ENCODE measurements at regions not wholly inside any gene's neighbourhood (a gene's known extent, or its start where the extent isn't known, plus 50 kb on each side); places are given as distances from the start of the nearest gene placed in this dataset.

GRCh38 chr18:39033312-39033711, 1467.7 kb upstream of the CELF4 start:
- DNase-seq: no peak

- no peak for DNase-seq
These were observed 1466.0 kb upstream of the CELF4 start for GRCh38 chr18:39031647-39032046.

DNA sequence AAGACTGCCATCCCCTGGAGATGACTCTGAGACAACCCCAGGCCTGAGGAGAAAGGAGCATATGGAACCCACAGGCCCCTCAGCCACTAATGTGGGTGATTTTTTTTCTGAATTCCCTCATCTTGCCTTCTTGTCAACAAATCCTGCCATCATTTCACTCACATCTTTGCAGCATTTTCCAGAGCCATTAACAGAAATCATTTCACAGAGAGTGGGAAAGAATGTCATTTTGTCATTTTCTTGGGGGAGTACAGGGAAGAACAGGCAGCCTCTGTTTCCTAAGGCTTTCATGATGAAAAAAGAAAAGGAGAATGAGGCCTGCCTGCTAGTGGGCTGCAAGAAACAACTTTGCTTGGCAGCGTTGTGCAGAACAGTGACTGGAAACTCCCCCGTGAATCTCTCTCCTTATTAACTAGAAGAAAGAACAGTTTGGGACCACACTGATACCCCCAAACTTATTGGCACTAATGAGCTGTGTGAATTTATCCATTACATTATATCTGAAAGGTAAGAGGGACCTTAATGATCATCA, 1464.6 kb upstream of the CELF4 start:
- no peak for DNase-seq

DNA sequence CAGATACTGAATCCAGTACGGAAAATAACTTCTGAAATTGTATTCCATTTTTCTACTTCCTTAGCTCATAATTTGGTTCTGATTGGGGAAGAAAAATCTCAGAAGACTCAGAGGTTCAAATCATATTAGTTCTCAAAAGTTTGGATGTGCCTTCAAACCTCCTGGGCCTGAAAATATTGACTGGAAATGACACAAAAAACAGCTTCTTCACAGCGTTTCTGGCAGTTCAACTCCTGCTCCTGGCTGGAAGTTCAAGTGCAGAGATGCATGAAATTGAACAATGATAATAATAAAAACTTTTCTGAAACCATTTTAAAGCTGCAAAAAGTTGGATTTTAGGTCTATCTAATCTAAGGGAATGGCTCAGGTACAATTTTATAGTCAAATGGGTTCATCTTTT, 1459.9 kb upstream of the CELF4 start:
- no peak for DNase-seq

DNA sequence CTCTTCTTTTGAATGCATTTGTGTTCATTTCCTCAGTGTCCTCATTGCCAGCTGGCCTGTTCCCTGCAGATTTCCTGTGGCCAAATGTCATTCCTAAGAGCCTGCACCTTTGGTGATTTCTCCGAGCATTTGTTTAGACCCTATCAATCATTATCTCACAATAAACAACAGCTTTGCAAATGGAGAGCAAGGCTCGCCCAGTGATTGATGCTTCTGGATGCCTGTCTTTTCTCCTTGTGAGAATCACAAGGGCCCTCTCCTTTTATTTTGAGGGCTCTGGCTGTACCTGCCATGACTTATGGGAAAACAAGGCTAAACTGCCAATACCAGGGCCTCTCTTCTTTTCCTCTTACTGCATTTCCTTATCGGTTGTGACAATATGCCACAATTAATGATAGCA, 1454.4 kb upstream of the CELF4 start:
- DNase-seq: no peak

DNA sequence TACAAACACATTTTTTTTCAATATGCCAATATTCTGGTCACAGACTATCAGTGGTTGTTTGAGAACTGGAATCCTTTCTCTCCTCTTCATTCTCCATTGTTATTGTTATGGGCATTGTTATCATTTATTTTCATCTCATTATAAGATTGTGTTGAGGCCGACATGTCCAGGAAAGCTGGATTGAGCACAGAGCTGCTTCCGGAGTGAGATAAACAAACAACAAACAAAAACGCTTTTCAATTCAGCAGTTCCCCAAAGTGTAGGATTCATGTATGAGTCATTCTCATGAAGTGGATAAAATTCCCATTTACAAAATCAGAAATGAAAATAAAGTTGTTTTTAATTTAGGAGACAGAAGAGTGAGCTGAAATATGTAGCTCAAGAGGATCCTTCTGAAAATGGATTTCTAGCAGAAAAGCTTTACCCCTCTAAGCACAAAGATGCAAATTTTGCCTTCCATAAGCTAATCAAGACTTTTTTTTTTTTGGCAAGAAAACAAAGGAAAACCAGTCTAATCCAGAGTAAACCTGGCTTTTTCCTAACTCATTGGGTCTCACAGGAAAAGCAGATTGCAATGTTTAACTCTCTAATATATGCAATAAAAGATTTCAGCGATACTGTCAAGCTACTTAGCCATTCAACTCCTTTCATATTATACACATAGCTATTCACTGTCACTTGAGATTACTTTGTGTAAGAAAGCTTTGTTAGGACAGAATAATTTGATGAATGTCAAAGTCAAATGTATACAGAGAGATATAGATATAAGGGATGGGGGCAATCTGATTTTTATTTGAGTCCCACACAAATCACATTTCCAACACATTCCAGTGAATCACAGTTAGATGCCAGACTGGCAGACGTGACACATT, 1441.7 kb upstream of the CELF4 start:
- no peak for DNase-seq

DNA sequence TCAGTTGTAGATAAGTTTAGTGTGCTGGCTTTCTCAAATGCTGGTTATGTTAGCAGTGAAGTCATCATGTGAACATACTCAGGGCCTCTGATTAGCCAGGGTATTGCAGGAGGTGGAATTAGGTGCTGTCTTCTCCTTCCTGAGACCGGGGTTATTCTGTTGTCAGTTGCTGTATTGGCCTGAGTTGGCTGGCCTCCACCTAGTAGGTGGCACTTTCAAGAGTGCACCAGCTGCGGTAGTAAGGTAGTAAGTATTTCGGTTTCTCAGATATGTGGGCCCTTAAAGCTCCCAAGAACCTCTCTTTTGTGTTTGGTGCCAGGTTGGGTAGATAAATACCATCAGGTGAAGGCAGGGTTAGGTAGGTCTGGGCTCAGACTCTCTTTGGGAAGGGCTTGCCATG, 1430.5 kb upstream of the CELF4 start:
- DNase-seq: no peak

DNA sequence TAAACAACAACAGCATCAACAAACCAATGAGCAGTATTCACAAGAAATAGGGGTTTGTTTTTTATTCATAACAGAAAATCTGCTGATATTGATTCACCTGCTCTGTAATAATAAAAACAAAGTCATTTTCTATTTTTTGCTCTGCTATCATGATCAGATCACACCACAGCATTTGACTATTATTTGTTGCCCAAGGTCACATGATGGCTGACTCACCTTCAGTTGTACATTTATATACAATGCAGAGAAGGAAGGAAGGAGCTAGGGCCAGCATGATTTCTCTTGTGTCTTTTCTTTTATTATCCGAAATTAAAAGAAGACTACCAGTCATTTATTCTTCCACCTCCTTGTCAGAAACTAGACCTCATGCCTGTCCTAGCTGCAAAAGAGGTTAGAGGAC, 1427.7 kb upstream of the CELF4 start:
- no peak for DNase-seq

DNA sequence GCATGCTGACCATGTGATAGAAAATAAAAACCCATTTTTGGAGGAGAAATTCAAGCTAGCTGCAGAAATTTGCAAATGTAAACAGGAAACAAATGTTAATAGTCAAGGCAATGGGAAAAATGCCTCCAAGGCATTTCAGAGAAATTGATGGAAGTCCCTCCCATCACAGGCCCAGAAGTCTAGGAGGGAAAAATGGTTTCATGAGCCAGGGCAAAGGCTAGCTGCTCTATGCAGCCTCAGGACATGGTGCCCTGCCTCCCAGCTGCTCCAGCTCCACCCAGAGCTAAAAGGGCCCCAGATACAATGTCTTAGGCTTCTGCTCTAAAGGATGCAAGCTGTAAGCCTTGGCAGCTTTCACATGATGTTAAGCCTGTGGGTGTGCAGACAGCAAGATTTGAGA, 1419.4 kb upstream of the CELF4 start:
- no peak for DNase-seq

GRCh38 chr18:38982072-38982471, 1416.5 kb upstream of the CELF4 start:
- DNase-seq: no peak

DNA sequence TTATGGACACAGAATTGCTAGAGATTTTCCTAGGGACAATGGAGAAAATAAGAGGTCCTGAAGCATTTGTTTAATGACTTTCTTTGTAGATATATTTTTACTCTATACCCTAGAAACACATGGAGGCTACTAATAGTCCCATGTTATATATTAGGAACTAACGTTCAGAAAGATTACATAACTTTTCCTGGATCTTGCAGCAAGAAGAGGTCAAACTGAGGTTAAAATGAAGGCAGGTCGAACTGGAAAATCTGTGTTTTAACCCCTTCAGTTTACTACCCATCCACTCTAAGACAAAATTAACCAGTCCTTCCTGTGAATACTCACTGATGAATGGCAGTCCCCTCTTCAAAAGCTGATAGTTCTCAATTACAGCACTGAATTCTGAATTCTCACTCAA, 1415.8 kb upstream of the CELF4 start:
- DNase-seq: no peak

- DNase-seq: no peak
These were observed 1414.8 kb upstream of the CELF4 start for GRCh38 chr18:38980420-38980819.

- DNase-seq: no peak
These were observed 1407.0 kb upstream of the CELF4 start for GRCh38 chr18:38972571-38972970.

DNA sequence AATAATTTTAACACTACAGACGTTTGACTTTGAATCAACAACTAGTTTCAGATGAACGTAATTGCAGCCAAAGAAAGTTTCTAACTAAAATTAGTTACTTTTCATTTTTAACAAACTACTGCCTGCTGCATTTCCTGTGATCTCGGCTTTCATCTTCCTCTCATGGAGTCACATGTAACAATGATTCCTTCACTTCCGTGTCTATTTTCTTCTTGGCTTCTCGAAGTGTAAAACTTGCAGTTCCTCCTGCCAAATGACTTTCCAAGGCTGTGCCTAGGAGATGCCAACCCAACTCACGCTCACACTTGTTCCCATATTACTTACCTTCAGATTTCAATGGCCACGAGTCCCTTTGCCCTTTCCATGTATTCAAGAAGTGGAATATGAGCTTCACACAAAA, 1406.3 kb upstream of the CELF4 start:
- no peak for DNase-seq

DNA sequence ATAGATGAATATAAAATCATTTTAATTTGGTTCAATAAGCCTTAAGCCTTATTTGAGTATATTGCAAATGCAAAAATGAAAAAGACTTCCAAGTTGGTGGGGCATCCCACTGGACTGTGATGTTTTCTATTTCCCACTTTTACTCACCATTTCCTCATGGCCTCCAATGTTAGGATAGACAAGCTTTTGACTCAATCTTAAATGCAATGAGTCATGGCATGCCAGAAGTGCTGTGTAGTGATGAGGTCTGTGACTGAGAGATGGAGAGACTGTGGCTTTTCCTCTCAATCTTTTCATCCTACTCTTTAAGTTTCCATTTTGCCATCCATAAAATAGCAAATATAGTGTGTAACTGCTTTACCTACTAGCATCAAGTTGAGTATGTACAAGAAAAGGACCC, 1401.2 kb upstream of the CELF4 start:
- DNase-seq: no peak

- DNase-seq: no peak
These were observed 1398.5 kb upstream of the CELF4 start for GRCh38 chr18:38963943-38964660.

GRCh38 chr18:38961880-38962279, 1396.3 kb upstream of the CELF4 start:
- DNase-seq: no peak

DNA sequence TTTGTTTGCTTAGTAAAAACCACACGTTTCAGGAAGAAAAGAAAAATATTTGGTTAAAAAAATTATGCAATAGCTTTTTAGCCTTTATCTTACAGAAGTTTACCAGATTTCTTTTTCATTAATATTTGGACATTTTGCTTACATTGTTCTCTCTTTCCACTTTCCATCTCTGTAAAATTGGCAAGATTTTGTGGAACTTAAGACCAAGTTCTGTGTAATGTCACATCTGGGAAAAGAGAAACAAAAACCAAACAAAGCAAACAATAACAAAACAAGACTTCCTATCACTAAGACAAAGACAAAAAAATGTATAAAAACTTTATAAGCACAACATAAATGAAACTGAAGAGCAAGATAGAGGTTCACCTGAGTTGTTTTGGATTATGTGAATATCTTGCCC, 1392.1 kb upstream of the CELF4 start:
- DNase-seq: peak; percentile 22

DNA sequence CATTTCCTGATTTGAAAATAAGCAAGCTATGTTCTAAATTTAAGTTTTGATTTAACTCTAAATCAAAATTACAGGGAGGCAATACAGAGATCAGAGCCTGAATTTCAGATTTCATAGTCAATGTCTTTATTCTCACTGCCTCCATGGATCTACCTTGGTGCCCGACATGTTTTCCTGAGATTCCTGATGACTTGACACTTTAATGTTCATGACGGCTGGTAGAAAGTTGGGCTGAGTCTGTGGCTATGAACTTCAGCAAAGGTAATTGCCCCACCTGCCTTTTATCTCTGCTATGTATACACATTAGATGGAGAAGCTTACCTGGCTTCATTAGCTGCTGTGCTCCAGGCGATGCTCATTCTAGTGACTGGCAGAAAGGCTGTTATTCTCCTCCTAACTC, 1390.5 kb upstream of the CELF4 start:
- no peak for DNase-seq

GRCh38 chr18:38951633-38952032, 1386.0 kb upstream of the CELF4 start:
- no peak for DNase-seq

- DNase-seq: no peak
These were observed 1382.8 kb upstream of the CELF4 start for GRCh38 chr18:38948436-38948835.

GRCh38 chr18:38944446-38945024, 1378.9 kb upstream of the CELF4 start:
- no peak for DNase-seq
